AG09319 (cell line): ENCODE measurements at regions not wholly inside any gene's neighbourhood (a gene's known extent, or its start where the extent isn't known, plus 50 kb on each side); places are given as distances from the start of the nearest gene placed in this dataset.
A peak's percentile ranks its signal among the peaks of the same experiment; 100 is the strongest.

ENCODE experiments used
- DNase-seq: peaks from one replicate; pipeline ENCODE4 v3.0.0-alpha.2; 2010; ENCODE audit warnings: low read depth; ENCODE audit errors: extremely low read depth
- CTCF ChIP-seq: IDR thresholded peaks from 2 replicates; pipeline ENCODE4 v1.5.1; 2011; ENCODE audit warnings: low read depth, mild to moderate bottlenecking, inconsistent platforms, low read length, moderate library complexity

GRCh38 chr2:129927696-129928095 lies 51.8 kb upstream of the RAB6C start:
- TF ChIP-seq CTCF = no peak
- no peak for DNase-seq

GRCh38 chr2:129929321-129930290 lies 49.9 kb upstream of the RAB6C start:
- DNase-seq = peak; percentile 62
- no peak for TF ChIP-seq CTCF
